ENCODE measurements at regions not wholly inside any gene's neighbourhood (a gene's known extent, or its start where the extent isn't known, plus 50 kb on each side); places are given as distances from the start of the nearest gene placed in this dataset.
A peak's percentile ranks its signal among the peaks of the same experiment; 100 is the strongest.
"Not testable (repeated sequence)": the region's sequence is repeated elsewhere in the genome, so short reads cannot be mapped to it uniquely, and the experiment has no call there.

- DNase-seq, result peak; percentile 49
These were observed 171.3 kb downstream of the FZD1 start for GRCh38 chr7:91435381-91436059.

GRCh38 chr7:91436655-91437054 lies 172.4 kb downstream of the FZD1 start:
- no peaks in the 10 kb centered on the region for H3K9me2 ChIP-seq (ENCODE audit: insufficient read depth)
- H3K36me3 ChIP-seq (ENCODE audit: low read depth), result no peaks in the 10 kb centered on the region
- no peaks in the 10 kb centered on the region for H4K20me1 ChIP-seq (ENCODE audit: insufficient read depth)
- no peaks in the 10 kb centered on the region for H3F3A ChIP-seq (ENCODE audit: insufficient read depth)
- no peak overlapping the region for H3K27ac ChIP-seq
- no peaks in the 10 kb centered on the region for H3K9me3 ChIP-seq (ENCODE audit: low read depth)
- H3K4me1 ChIP-seq (ENCODE audit: insufficient read depth), result no peaks in the 10 kb centered on the region
- H3K27me3 ChIP-seq (replicated peaks; ENCODE audit: insufficient read depth), result 0 out of 2 replicates have a peak, but pooled peaks cover 6% of the 10 kb centered on the region
- in situ Hi-C loops (cut with MboI), result no loop called here
- 43 to 57% methylated on average over 5 of the region's 5 CpGs for WGBS, 2 experiments (ENCODE audit: low coverage in 1 of 2, low lambda C conversion rate in 2 of 2, missing lambda C conversion rate in 2 of 2)
- TF ChIP-seq EZH2 (IDR thresholded peaks at IDR 0.05; ENCODE audit: insufficient read depth, poor library complexity, severe bottlenecking) (no peak), EZH2phosphoT487 (IDR thresholded peaks at IDR 0.05; ENCODE audit: insufficient read depth, low read depth) (no peak)
- no peak overlapping the region for H3K9ac ChIP-seq
- H3K4me3 ChIP-seq, result no peak overlapping the region
- H3K4me2 ChIP-seq (ENCODE audit: unreplicated experiment), result no peak overlapping the region
- H2AFZ ChIP-seq, result no peak overlapping the region
- no peak for DNase-seq
- H3K79me2 ChIP-seq (ENCODE audit: insufficient read depth), result no peaks in the 10 kb centered on the region

More at GRCh38 chr7:91435381-91436059, 171.3 kb downstream of the FZD1 start:
- H3K9me3 ChIP-seq (ENCODE audit: low read depth), result no peaks in the 10 kb centered on the region
- no peaks in the 10 kb centered on the region for H3K36me3 ChIP-seq (ENCODE audit: low read depth)
- no peaks in the 10 kb centered on the region for H3K4me1 ChIP-seq (ENCODE audit: insufficient read depth)
- no peaks in the 10 kb centered on the region for H3F3A ChIP-seq (ENCODE audit: insufficient read depth)
- no peak for TF ChIP-seq EZH2 (IDR thresholded peaks at IDR 0.05; ENCODE audit: insufficient read depth, poor library complexity, severe bottlenecking)
- TF ChIP-seq EZH2phosphoT487 (IDR thresholded peaks at IDR 0.05; ENCODE audit: insufficient read depth, low read depth), result no peak
- H4K20me1 ChIP-seq (ENCODE audit: insufficient read depth), result no peaks in the 10 kb centered on the region
- in situ Hi-C loops (cut with MboI), result no loop called here
- H3K4me2 ChIP-seq (ENCODE audit: unreplicated experiment), result no peak overlapping the region
- 0 out of 2 replicates have a peak, but pooled peaks cover 6% of the 10 kb centered on the region for H3K27me3 ChIP-seq (replicated peaks; ENCODE audit: insufficient read depth)
- no peak overlapping the region for H3K4me3 ChIP-seq
- no peaks in the 10 kb centered on the region for H3K9me2 ChIP-seq (ENCODE audit: insufficient read depth)
- 0 to 6% methylated on average over 2 of the region's 2 CpGs for WGBS, 2 experiments (ENCODE audit: low coverage in 1 of 2, low lambda C conversion rate in 2 of 2, missing lambda C conversion rate in 2 of 2)
- no peaks in the 10 kb centered on the region for H3K79me2 ChIP-seq (ENCODE audit: insufficient read depth)
- H2AFZ ChIP-seq, result no peak overlapping the region
- H3K9ac ChIP-seq, result no peak overlapping the region
- H3K27ac ChIP-seq, result no peak overlapping the region

GRCh38 chr7:91440198-91440597 lies 176.0 kb downstream of the FZD1 start:
- WGBS, 2 experiments (ENCODE audit: low coverage in 1 of 2, low lambda C conversion rate in 2 of 2, missing lambda C conversion rate in 2 of 2), result 45 to 69% methylated on average over 1 of the region's 1 CpG
- H3K27me3 ChIP-seq (replicated peaks; ENCODE audit: insufficient read depth); H3K9me3 ChIP-seq (ENCODE audit: low read depth); H3K4me3 ChIP-seq; H4K20me1 ChIP-seq (ENCODE audit: insufficient read depth); H3K36me3 ChIP-seq (ENCODE audit: low read depth); H2AFZ ChIP-seq; H3K9ac ChIP-seq; DNase-seq; H3K9me2 ChIP-seq (ENCODE audit: insufficient read depth); H3F3A ChIP-seq (ENCODE audit: insufficient read depth); H3K79me2 ChIP-seq (ENCODE audit: insufficient read depth); H3K4me2 ChIP-seq (ENCODE audit: unreplicated experiment); H3K4me1 ChIP-seq (ENCODE audit: insufficient read depth); in situ Hi-C loops (cut with MboI); H3K27ac ChIP-seq: not testable (repeated sequence)

- Histone ChIP-seq H3K4me3 (no peak overlapping the region), H4K20me1 (ENCODE audit: insufficient read depth) (no peaks in the 10 kb centered on the region), H3K9ac (no peak overlapping the region), H3F3A (ENCODE audit: insufficient read depth) (no peaks in the 10 kb centered on the region), H3K79me2 (ENCODE audit: insufficient read depth) (no peaks in the 10 kb centered on the region), H3K9me2 (ENCODE audit: insufficient read depth) (no peaks in the 10 kb centered on the region), H3K27me3 (replicated peaks; ENCODE audit: insufficient read depth) (no peaks in the 10 kb centered on the region), H2AFZ (no peak overlapping the region), H3K4me2 (ENCODE audit: unreplicated experiment) (no peak overlapping the region), H3K27ac (no peak overlapping the region), H3K4me1 (ENCODE audit: insufficient read depth) (no peaks in the 10 kb centered on the region), H3K36me3 (ENCODE audit: low read depth) (no peaks in the 10 kb centered on the region), H3K9me3 (ENCODE audit: low read depth) (no peaks in the 10 kb centered on the region)
- in situ Hi-C loops (cut with MboI), result no loop called here
- WGBS, 2 experiments (ENCODE audit: low coverage in 1 of 2, low lambda C conversion rate in 2 of 2, missing lambda C conversion rate in 2 of 2), result 16 to 27% methylated on average over 1 of the region's 1 CpG
- TF ChIP-seq EZH2 (IDR thresholded peaks at IDR 0.05; ENCODE audit: insufficient read depth, poor library complexity, severe bottlenecking) (no peak), EZH2phosphoT487 (IDR thresholded peaks at IDR 0.05; ENCODE audit: insufficient read depth, low read depth) (no peak)
- DNase-seq, result no peak
These were observed 179.6 kb downstream of the FZD1 start for GRCh38 chr7:91443862-91444261.

- TF ChIP-seq EZH2 (IDR thresholded peaks at IDR 0.05; ENCODE audit: insufficient read depth, poor library complexity, severe bottlenecking) (no peak), EZH2phosphoT487 (IDR thresholded peaks at IDR 0.05; ENCODE audit: insufficient read depth, low read depth) (no peak)
- H3K27me3 ChIP-seq (replicated peaks; ENCODE audit: insufficient read depth), result no peaks in the 10 kb centered on the region
- no peaks in the 10 kb centered on the region for H3K79me2 ChIP-seq (ENCODE audit: insufficient read depth)
- H3K27ac ChIP-seq, result no peak overlapping the region
- H3K36me3 ChIP-seq (ENCODE audit: low read depth), result no peaks in the 10 kb centered on the region
- no peak overlapping the region for H3K4me2 ChIP-seq (ENCODE audit: unreplicated experiment)
- no peaks in the 10 kb centered on the region for H3K4me1 ChIP-seq (ENCODE audit: insufficient read depth)
- H3F3A ChIP-seq (ENCODE audit: insufficient read depth), result no peaks in the 10 kb centered on the region
- H3K4me3 ChIP-seq, result no peak overlapping the region
- no peak overlapping the region for H2AFZ ChIP-seq
- no peak overlapping the region for H3K9ac ChIP-seq
- DNase-seq, result no peak
- H3K9me2 ChIP-seq (ENCODE audit: insufficient read depth), result no peaks in the 10 kb centered on the region
- WGBS, 2 experiments (ENCODE audit: low coverage in 1 of 2, low lambda C conversion rate in 2 of 2, missing lambda C conversion rate in 2 of 2), result 0 to 9% methylated on average over 1 of the region's 1 CpG
- H3K9me3 ChIP-seq (ENCODE audit: low read depth), result no peaks in the 10 kb centered on the region
- no peaks in the 10 kb centered on the region for H4K20me1 ChIP-seq (ENCODE audit: insufficient read depth)
- in situ Hi-C loops (cut with MboI), result no loop called here
These were observed 182.6 kb downstream of the FZD1 start for GRCh38 chr7:91446819-91447218.

All from GM23248 (cell line).